ENCODE measurements at regions not wholly inside any gene's neighbourhood (a gene's known extent, or its start where the extent isn't known, plus 50 kb on each side); places are given as distances from the start of the nearest gene placed in this dataset.

GRCh38 chr4:53771326-53771725 is 180.0 kb upstream of the LNX1 start:
- no peak overlapping the region for H3K27ac ChIP-seq (ENCODE audit: insufficient read depth, low read length, poor library complexity, severe bottlenecking)
- DNase-seq = no peak
- H3K4me3 ChIP-seq (ENCODE audit: insufficient read depth, low read depth, low read length, poor library complexity, severe bottlenecking) = no peak overlapping the region
- H3K27me3 ChIP-seq (replicated peaks; ENCODE audit: control insufficient read depth, insufficient read depth, low read length, poor library complexity, severe bottlenecking) = no peaks in the 10 kb centered on the region
- H3K36me3 ChIP-seq (ENCODE audit: control insufficient read depth, insufficient read depth, low read length) = no peaks in the 10 kb centered on the region
- no peaks in the 10 kb centered on the region for H3K9me3 ChIP-seq (ENCODE audit: control insufficient read depth, low read length)
- H3K4me1 ChIP-seq (ENCODE audit: control insufficient read depth, insufficient read depth, low read length, poor library complexity, severe bottlenecking) = no peaks in the 10 kb centered on the region

DNA sequence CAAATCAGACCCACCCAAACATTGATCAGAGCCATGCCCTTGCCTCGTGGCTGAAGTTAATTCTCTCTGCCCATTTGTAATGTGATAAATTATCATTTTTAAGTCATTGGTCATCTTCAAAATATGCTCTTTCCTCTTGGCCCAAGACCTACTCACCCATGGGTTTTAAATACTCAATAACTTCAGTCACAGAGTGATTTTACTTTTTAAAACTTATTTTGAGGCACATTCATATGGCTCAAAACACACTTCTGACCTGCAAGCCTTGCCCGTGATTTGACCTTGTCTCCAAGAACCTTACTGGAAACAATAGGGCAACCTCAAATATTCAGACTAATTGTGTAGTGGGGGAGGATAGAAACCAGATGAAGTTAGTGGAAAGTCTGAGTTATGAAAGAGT is 176.2 kb upstream of the LNX1 start:
- no peaks in the 10 kb centered on the region for H3K27me3 ChIP-seq (replicated peaks; ENCODE audit: control insufficient read depth, insufficient read depth, low read length, poor library complexity, severe bottlenecking)
- no peaks in the 10 kb centered on the region for H3K36me3 ChIP-seq (ENCODE audit: control insufficient read depth, insufficient read depth, low read length)
- H3K4me1 ChIP-seq (ENCODE audit: control insufficient read depth, insufficient read depth, low read length, poor library complexity, severe bottlenecking) = no peaks in the 10 kb centered on the region
- no peak for DNase-seq
- no peaks in the 10 kb centered on the region for H3K9me3 ChIP-seq (ENCODE audit: control insufficient read depth, low read length)
- H3K4me3 ChIP-seq (ENCODE audit: insufficient read depth, low read depth, low read length, poor library complexity, severe bottlenecking) = no peak overlapping the region
- no peak overlapping the region for H3K27ac ChIP-seq (ENCODE audit: insufficient read depth, low read length, poor library complexity, severe bottlenecking)

DNA sequence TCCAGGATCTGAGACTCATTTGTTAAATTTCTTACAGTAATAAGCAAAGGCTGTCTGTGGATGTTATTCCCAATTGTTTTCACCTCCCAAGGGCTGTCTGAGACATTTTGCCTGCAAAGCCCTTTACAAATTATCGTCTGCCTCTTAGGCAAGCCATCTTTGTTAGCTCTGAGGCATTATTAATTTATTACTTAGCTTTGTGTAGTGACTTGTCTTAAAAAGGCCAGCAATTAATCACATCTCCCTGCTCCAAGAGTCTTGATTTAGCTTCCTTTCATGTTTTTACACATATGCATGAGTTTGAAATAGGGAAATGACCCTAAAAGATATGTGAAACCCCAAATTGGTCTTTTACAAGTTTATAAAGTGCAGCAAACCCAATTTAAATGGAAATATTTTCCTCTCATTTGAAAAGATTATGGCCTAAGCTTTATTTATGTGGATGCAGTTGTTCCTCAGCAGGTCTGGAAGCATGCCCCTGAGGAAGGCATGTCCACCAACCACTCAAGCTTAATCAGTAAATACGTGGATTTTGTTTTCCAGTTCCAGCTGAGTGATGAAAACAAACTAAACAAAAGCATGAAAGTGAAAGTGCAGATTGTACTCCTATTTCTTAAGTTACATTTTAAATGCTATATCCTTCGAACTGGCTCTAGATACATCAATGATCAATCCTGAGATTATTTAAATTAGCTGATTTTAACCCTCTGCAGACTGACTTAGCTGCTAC is 173.6 kb upstream of the LNX1 start:
- Histone ChIP-seq H3K36me3 (ENCODE audit: control insufficient read depth, insufficient read depth, low read length) (no peaks in the 10 kb centered on the region), H3K27me3 (replicated peaks; ENCODE audit: control insufficient read depth, insufficient read depth, low read length, poor library complexity, severe bottlenecking) (no peaks in the 10 kb centered on the region), H3K9me3 (ENCODE audit: control insufficient read depth, low read length) (no peaks in the 10 kb centered on the region), H3K27ac (ENCODE audit: insufficient read depth, low read length, poor library complexity, severe bottlenecking) (no peak overlapping the region), H3K4me1 (ENCODE audit: control insufficient read depth, insufficient read depth, low read length, poor library complexity, severe bottlenecking) (no peaks in the 10 kb centered on the region), H3K4me3 (ENCODE audit: insufficient read depth, low read depth, low read length, poor library complexity, severe bottlenecking) (no peak overlapping the region)
- no peak for DNase-seq

DNA sequence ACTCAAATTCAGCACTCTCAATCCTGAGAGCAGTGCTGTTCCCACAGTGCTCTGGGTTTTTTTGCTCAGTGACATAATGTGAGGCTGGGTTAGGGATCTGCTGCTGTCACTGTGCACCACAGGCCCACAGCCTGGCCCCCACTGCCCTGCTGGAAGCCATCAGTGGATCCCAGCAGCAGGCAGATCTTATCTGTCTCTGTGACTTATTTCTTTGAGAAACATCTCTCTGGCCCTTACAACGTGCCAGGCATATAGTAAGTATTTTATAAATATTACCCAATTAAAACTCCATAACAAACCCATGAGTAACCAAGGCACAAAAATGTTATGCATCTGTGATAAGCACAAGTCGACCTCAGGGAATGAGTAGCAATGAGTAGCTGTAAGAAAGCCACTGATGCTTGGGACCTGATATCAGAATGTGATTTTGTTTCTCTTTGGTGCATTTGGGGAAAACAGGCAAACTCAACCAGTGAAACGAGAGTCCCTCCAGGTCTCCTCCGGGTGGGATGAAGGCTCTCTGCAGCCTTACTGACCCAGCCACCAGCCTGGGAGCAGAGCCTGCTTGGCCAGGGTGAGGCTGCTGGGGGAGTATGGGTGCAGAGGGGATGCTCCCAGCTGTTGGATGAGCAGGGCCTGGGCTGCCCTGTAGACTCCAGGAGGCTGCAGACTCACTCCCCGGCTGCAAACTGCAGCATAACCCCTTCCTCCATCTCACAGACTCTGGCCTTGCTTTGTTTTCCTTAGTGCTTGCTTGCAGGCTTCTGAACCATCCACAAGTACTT is 172.7 kb upstream of the LNX1 start:
- DNase-seq = no peak
- Histone ChIP-seq H3K4me3 (ENCODE audit: insufficient read depth, low read depth, low read length, poor library complexity, severe bottlenecking) (no peak overlapping the region), H3K27ac (ENCODE audit: insufficient read depth, low read length, poor library complexity, severe bottlenecking) (no peak overlapping the region), H3K27me3 (replicated peaks; ENCODE audit: control insufficient read depth, insufficient read depth, low read length, poor library complexity, severe bottlenecking) (no peaks in the 10 kb centered on the region), H3K9me3 (ENCODE audit: control insufficient read depth, low read length) (no peaks in the 10 kb centered on the region), H3K36me3 (ENCODE audit: control insufficient read depth, insufficient read depth, low read length) (no peaks in the 10 kb centered on the region), H3K4me1 (ENCODE audit: control insufficient read depth, insufficient read depth, low read length, poor library complexity, severe bottlenecking) (no peaks in the 10 kb centered on the region)

- H3K27me3 ChIP-seq (replicated peaks; ENCODE audit: control insufficient read depth, insufficient read depth, low read length, poor library complexity, severe bottlenecking) = no peaks in the 10 kb centered on the region
- no peaks in the 10 kb centered on the region for H3K4me1 ChIP-seq (ENCODE audit: control insufficient read depth, insufficient read depth, low read length, poor library complexity, severe bottlenecking)
- H3K36me3 ChIP-seq (ENCODE audit: control insufficient read depth, insufficient read depth, low read length) = no peaks in the 10 kb centered on the region
- H3K27ac ChIP-seq (ENCODE audit: insufficient read depth, low read length, poor library complexity, severe bottlenecking) = no peak overlapping the region
- no peak for DNase-seq
- H3K9me3 ChIP-seq (ENCODE audit: control insufficient read depth, low read length) = no peaks in the 10 kb centered on the region
- no peak overlapping the region for H3K4me3 ChIP-seq (ENCODE audit: insufficient read depth, low read depth, low read length, poor library complexity, severe bottlenecking)
Measured at GRCh38 chr4:53755656-53756055, 164.4 kb upstream of the LNX1 start.

DNA sequence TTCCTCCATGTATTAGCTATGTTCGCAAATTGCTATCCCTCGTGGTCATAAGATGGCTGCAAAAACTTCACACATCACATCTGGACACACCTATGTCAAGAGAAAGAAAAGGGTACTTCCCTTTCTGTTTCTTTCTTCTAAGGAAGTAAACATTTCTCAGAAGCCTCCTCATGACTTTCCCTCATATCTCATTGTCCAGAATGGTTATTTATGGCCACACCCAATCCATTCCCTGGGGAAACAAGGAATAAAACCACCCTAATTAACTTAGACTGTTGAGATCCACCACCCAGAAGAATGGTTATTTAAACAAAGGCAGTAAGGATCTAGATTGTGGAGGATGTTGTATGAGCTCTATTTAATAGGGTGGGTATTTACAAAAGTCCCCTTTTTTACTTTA is 160.8 kb upstream of the LNX1 start:
- Histone ChIP-seq H3K9me3 (ENCODE audit: control insufficient read depth, low read length) (no peaks in the 10 kb centered on the region), H3K27ac (ENCODE audit: insufficient read depth, low read length, poor library complexity, severe bottlenecking) (no peak overlapping the region), H3K4me1 (ENCODE audit: control insufficient read depth, insufficient read depth, low read length, poor library complexity, severe bottlenecking) (no peaks in the 10 kb centered on the region), H3K36me3 (ENCODE audit: control insufficient read depth, insufficient read depth, low read length) (no peaks in the 10 kb centered on the region), H3K27me3 (replicated peaks; ENCODE audit: control insufficient read depth, insufficient read depth, low read length, poor library complexity, severe bottlenecking) (no peaks in the 10 kb centered on the region), H3K4me3 (ENCODE audit: insufficient read depth, low read depth, low read length, poor library complexity, severe bottlenecking) (no peak overlapping the region)
- DNase-seq = no peak

DNA sequence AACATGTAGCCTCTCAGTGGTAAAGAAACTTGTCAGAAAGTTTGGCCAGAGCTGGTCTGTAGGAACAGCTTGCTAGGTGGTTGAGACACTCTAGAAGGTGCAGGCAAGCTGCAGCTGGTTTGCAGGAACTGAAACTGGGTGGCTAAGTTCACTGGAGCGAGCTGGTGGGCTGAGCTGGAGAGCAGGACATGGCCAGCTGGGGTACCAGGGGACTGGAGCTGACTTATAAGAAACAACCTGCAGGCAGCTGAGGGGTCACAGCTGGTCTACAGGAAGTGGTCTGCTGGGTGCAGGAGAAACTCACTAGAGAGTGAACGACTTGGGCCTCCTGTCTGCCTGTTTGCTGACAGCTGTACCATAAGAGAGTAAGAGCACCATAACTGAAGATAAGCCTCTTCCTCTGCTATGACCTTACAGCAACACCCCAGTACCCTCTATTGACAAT is 157.1 kb upstream of the LNX1 start:
- Histone ChIP-seq H3K4me1 (ENCODE audit: control insufficient read depth, insufficient read depth, low read length, poor library complexity, severe bottlenecking) (no peaks in the 10 kb centered on the region), H3K27ac (ENCODE audit: insufficient read depth, low read length, poor library complexity, severe bottlenecking) (no peak overlapping the region), H3K27me3 (replicated peaks; ENCODE audit: control insufficient read depth, insufficient read depth, low read length, poor library complexity, severe bottlenecking) (no peaks in the 10 kb centered on the region), H3K36me3 (ENCODE audit: control insufficient read depth, insufficient read depth, low read length) (no peaks in the 10 kb centered on the region), H3K4me3 (ENCODE audit: insufficient read depth, low read depth, low read length, poor library complexity, severe bottlenecking) (no peak overlapping the region), H3K9me3 (ENCODE audit: control insufficient read depth, low read length) (no peaks in the 10 kb centered on the region)
- DNase-seq = no peak

DNA sequence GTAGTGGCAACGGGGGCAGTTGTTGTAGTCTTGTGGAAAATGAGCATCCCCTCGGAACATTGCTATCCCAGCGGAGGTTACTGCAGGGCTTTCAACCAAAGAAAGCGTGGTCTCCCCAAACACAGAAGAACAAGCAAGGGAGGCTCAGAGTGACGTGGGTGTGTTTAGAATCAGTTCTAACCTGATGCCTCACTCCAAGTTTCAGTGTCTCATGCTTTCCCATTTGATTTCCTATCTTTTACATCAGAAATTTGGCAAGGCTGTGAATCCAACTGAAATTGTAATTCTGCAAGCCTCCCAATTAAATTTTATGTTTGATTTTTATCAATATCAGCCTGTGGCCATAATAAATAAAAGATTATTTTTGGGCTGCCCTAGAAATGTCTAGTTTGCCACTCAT is 156.1 kb upstream of the LNX1 start:
- Histone ChIP-seq H3K4me1 (ENCODE audit: control insufficient read depth, insufficient read depth, low read length, poor library complexity, severe bottlenecking) (no peaks in the 10 kb centered on the region), H3K27ac (ENCODE audit: insufficient read depth, low read length, poor library complexity, severe bottlenecking) (no peak overlapping the region), H3K4me3 (ENCODE audit: insufficient read depth, low read depth, low read length, poor library complexity, severe bottlenecking) (no peak overlapping the region), H3K27me3 (replicated peaks; ENCODE audit: control insufficient read depth, insufficient read depth, low read length, poor library complexity, severe bottlenecking) (no peaks in the 10 kb centered on the region), H3K9me3 (ENCODE audit: control insufficient read depth, low read length) (no peaks in the 10 kb centered on the region), H3K36me3 (ENCODE audit: control insufficient read depth, insufficient read depth, low read length) (no peaks in the 10 kb centered on the region)
- DNase-seq = no peak

DNA sequence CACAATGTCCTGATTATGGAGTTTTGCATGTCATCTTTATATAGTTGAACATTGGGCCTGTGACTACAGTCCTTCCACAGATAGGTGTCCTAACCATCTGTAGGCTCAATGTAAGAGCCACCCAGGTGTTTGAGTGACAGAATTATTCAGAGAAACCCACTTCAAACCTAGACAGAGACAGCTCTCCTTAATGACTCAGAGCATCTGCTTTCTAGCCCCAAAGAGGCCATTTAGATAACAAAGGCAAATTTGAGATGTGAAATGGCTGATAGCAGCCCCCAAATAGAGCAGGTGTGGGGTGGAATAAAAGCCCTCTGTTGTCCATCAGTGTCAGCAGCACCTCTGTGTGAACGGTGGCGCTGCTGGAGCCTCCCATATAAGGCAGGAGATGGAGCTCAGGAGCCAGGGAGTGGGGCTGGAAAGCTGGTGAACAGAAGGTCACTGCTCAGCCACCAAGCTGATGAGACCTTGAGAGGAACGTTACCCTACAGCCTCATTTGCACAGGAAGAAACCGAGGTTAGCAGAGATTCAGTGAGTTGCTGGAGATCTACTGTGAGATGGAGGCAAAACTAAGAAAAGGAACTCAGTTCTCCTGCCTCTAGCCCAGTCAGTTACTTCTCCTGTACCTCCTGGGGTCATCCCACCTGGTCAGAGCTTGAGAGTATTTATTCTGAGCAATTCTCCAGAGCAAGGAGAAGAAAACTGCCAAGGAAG is 153.3 kb upstream of the LNX1 start:
- no peak for DNase-seq
- Histone ChIP-seq H3K36me3 (ENCODE audit: control insufficient read depth, insufficient read depth, low read length) (no peaks in the 10 kb centered on the region), H3K9me3 (ENCODE audit: control insufficient read depth, low read length) (no peaks in the 10 kb centered on the region), H3K27ac (ENCODE audit: insufficient read depth, low read length, poor library complexity, severe bottlenecking) (no peak overlapping the region), H3K27me3 (replicated peaks; ENCODE audit: control insufficient read depth, insufficient read depth, low read length, poor library complexity, severe bottlenecking) (no peaks in the 10 kb centered on the region), H3K4me1 (ENCODE audit: control insufficient read depth, insufficient read depth, low read length, poor library complexity, severe bottlenecking) (no peaks in the 10 kb centered on the region), H3K4me3 (ENCODE audit: insufficient read depth, low read depth, low read length, poor library complexity, severe bottlenecking) (no peak overlapping the region)
